ENCODE measurements at regions not wholly inside any gene's neighbourhood (a gene's known extent, or its start where the extent isn't known, plus 50 kb on each side); places are given as distances from the start of the nearest gene placed in this dataset.
"Not testable (repeated sequence)": the region's sequence is repeated elsewhere in the genome, so short reads cannot be mapped to it uniquely, and the experiment has no call there.

DNA sequence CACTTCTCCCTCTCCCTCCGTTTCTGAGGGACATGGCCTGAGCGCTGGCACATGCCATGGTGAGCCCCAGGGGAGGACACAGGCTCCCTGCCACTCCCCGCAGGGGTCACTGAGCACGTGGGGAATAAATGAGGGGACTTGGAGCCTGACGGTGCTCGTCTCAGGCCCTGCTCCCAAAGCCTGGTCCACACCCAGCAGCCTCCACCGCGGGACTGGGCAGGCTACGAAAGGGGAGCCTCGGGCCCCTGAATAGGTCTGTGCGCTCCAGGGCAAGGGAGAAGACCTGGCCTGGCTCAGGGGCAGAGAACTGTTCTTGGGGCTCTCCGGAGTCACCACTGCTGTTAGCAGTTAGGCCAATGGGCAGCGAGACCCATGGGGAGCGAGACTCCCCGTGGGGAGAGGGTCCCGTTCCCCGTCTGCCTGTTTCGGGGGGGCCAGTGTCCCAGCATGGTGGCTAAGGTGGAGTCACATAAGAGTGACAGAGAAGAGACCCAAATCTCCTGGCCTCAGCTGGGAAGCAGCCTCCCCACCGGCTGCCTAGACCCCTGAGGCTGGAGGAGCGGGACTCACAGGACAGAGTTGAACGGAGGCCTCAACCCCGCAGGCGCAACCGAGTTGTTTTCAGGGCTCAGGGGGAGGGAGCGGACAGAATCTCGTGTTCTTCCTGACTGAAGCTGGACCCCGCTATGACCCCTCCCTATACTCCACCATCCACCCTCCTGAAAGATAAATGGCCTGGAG is 329.8 kb upstream of the SFSWAP start:
- DNase-seq: no peak

DNA sequence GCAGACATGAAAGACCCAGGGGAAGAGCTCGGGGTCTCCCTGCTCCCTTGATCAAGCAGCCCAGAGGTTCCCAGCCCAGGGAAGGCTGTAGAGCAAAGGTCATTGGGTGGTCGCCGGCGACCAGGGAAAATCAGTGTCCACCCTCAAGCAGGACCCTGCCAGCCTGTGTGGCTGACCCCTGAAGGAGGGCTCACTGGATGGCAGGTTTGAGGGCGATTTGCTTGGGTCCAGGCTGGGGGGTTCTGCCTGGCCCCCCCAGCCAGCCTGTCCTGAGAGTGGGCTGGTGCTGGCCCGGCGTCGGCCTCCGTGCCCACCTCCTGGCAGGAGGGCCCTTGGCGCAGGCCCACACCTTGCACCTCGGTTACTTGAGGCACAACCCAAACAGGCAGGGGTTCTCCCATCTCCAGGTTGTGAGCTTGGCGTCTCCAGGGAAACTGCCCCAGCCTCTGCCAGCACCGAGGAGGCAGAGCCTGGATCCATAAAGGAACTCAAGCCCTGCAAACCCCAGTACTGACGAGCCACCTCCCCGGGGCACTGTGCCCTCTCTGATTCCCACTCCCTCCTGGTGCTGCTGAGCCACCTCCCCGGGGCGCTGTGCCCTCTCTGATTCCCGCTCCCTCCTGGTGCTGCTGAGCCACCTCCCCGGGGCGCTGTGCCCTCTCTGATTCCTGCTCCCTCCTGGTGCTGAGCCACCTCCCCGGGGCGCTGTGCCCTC is 329.0 kb upstream of the SFSWAP start:
- DNase-seq: no peak

- DNase-seq: no peak
These were observed 327.6 kb upstream of the SFSWAP start for GRCh38 chr12:131383291-131383690.

DNA sequence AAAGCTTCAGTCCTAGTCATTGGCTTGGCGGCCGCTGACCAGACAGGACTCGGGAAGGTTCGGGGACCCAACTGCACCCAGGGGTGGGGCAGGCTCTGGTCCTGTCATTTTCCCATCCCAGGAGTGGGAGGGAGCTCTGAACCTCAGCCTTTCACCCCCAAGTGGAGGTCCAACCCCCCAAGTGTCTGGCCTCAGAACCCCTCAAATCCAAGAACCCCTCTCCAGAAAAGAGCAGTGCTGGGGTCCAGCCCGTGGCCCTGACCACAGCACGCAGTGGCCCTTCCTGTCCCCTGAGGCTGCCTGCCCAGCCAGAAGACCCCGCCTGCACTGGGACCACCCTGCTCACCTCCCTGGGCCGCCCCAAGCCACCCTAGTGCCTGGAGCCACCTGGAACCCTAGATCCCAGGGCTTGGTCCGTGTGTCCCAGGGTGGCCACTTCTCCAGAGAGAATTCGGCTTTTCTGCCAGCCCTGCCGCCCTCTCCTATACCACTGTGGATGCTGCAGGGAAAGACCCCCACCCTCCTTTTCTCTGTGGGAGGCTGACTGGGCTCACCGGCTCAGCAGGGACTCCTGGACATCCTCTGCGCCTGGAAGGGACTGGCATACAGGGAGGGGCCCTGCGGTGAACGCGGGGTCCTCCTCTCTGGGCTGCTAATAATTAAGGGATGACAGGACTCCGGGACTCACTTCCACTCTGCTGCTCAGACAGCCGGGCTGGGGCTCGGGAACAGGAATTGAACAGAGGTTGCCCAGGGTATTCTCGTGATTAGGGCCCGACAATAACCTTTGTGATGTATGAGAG is 326.9 kb upstream of the SFSWAP start:
- no peak for DNase-seq

DNA sequence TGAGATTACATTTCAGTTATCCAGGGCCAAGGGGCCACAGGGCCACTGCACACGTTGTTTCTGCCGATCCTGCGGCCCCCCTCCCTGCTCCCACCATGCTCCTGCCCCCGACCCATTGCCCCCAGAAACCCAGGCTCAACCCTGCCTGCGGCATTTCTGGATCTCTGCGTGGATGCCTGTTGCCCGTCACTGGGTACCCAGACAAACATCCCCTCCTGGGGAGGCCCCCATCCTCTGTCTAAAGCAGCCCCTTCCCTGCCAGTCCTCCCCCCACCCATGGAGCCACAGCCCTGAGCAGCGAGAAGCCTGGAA is 326.4 kb upstream of the SFSWAP start:
- DNase-seq: no peak

DNA sequence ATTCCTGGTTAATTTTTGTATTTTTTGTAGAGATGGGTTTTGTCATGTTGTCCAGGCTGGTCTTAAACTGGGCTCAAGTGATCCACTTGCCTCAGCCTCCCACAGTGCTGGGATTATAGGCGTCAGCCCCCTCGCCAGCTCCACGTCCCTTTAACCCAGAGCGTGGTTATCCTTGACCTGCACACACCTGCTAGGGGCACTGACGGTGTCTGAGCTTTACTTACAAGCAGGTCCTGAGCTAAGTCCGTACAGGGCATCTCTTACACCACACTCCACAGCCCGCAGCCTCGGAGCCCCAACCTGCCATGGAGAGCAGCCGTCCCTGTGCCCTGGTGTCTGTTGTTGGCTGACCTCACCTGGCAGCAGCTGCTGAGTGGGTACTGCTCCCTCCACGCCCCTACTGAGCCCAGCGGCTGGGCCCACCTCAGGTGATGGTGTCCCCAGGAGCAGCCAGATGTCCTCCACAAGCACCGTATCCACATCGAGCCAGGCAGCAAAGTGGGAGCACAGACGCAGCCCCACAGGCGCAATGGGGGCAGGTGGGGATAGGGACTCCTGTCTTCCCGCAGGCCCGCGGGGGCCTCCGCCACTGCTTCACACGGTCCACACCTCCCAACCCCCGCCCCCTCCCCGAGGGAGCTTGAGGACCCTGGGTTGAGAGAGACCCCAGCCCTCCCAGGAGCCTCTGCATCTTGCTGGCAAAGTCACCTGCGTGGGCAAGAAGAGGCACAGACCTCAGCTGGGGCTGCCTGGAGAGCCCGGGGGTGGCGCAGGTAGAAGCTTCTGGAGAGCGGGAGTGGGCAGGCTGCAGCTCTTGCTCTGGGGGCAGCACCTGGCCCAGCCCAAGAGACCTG is 325.4 kb upstream of the SFSWAP start:
- DNase-seq: no peak

GRCh38 chr12:131386167-131386521 is 324.7 kb upstream of the SFSWAP start:
- no peak for DNase-seq

- no peak for DNase-seq
These were observed 324.1 kb upstream of the SFSWAP start for GRCh38 chr12:131386781-131387180.

- no peak for DNase-seq
These were observed 323.4 kb upstream of the SFSWAP start for GRCh38 chr12:131387281-131388163.

DNA sequence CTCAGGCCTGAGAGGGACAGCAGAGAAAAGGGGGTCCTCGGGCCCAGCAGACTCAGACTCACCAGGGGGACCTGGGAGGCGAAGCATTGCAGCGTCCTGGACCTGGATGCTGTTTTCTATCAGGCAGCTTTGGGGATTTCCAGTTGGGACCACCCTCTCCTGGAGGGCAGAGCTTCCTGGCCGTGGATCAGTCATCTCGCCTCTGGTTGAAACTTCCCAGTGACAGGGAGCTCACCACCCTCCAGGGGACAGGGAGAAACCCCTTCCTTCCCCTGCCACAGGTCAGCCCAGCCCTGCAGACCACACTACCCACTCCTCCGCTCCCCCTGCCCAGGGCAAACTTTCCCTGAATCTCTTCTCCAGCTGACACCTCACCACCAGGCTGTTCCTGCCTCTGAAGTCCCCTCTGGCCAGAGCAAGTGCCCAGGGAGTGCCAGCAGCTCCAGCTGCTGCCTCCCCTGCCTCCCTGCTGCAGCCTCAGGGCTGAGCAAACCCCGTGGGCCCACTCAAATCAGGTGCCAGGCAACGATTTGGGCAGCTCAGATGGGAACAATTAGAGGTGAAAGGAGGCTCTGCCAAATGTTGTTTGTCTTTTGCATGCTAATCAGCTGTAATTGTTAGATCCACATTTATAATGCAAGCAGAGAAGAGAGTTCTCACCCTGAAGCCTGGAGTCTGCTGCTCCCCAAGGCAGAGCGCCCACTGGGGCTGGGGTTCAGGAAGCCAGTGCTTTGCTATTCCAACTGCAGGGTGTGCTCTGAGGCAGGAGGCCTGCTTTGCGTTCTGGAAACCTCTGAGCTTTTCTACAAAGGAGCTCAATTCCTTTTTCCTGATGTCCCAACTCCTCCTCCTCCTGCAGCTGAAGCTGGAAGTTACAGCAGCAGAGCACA is 322.5 kb upstream of the SFSWAP start:
- not testable (repeated sequence) for DNase-seq

DNA sequence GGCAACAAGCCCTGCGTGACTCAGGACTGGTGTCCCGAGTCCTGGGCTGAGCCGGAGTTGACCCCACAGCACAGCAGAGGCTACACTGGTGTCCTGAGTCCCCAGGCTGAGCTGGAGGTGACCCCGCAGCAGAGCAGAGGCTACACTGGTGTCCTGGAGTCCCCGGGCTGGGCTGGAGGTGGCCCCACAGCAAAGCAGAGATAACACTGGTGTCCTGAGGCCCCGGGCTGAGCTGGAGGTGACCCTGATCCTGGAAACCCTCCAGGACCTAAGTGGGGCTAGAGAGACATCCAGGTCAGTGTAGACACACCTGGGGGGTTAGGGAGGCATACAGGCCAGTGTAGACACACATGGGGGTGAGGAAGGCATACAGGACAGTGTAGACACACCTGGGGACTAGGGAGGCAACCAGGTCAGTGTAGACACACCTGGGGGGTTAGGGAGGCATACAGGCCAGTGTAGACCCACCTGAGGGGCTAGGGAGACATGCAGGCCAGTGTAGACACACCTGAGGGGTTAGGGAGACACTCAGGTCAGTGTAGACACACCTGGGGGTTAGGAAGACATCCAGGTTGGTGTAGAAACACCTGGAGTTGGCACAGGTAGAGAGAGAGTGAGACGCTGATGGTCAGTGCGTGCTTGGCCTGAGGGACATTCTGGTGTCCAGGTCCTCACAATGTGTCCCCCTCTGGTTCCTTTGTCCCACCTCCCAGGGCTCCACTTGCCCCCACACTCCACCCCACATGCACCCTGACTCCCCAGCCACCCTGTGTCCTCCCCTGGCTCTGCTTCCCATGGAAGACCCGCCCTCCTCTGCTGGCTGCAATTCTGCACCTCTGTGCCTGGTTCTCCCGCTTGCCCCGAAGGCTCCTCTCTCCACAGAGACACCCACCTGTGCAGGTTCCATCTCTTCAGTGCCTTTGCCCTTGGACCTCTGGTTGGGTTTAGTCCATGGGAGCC is 321.6 kb upstream of the SFSWAP start:
- no peak for DNase-seq

DNA sequence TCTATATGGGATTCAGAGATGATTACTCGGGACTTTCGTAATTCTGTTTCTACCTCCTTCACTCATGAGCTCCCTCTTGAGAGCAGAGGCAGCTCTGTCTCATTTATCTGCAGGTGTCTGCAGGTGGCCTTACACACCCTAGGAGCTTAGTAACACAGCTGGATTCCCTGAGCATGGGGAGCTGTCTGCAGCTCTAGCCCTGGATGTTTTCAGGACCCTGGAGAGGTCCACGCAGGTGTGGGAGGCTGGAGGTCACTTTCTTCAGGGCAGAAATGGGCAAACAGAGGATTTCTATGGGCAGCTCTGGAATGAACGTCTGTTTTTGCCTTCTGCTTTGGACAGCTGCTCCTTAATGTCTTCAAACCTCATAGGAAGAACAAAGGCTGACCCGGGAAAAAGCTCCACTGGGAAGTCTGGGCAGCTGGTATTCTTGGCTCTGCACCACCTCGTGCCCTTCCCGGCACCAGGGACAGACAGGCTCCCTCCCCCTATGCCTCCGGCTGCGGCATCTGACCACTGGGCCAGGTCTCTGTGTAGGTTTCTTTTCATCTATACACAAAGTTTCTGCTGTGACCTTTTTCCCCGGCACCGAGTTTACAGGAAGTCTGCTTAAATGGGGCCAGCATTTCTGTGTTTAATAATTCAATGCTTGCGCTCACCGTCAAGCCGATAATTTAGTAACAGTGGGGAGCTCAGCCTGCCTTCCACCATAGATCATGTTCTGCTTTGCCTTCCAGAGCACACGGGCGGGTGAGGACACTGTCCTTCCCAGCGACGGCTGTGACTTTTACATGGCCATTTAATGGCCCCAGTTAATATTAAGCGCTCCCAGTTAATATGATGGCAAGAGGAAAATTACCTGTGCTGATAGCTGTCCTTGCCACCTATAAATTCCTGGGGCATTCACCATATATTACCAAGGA is 320.2 kb upstream of the SFSWAP start:
- peak in 1 of 2 experiments; percentile 10 for DNase-seq

DNA sequence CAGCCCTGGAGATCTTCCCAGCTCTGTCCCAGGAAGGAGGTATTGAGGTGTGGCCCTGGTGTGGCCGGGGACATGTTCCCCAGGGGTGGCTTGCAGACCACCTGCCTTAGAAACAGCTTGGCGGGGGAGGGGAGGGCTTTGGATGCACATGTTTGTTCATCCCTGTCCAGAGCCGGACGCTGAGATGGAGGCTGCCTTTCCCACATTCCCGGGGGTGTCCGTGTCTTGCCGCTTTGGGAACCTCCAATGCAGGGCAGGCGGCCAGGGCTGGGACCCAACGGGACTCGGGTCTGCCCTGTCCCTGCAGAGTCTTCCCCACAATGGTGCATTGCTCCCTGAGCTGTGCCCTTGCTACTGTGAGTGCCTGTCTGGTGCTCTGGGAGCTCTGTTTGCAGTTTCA is 319.5 kb upstream of the SFSWAP start:
- no peak for DNase-seq

DNA sequence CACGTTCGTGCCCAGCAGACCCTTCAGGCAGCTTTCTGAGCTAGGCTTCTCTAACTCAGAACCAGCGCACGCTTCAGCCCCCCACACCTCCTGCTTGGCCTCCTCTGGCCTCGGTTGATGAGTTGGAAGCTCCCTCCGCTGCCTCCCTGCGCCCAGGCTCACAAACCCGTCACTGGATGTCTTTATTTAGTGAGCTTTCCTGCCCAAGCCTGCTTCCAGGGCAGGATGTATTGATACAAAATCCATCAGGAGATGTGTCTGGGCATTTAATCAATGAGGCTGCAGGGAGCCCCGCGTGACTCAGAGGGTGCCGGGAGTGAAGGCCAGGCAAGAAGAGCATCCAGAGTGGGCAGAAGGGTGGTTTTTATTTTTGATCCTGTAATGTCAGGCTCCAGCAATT is 316.1 kb upstream of the SFSWAP start:
- DNase-seq: not testable (repeated sequence)

DNA sequence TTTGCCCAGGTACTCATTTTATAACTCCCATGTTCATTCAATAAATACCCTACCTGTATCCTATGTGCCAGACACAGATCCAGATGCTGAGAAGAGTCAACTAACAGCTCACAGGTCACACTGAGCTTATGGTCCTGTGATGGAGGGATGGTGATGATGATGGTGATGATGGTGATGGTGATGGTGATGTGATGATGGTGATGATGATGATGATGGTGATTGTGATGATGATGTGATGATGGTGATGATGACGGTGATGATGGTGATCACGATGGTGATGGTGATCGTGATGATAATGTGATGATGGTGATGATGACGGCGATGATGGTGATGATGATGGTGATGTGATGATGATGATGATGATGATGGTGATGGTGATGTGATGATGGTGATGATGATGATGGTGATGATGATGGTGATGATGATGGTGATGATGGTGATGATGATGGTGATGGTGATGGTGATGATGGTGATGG is 315.6 kb upstream of the SFSWAP start:
- not testable (repeated sequence) for DNase-seq

GRCh38 chr12:131395971-131396573 is 314.8 kb upstream of the SFSWAP start:
- DNase-seq: no peak

DNA sequence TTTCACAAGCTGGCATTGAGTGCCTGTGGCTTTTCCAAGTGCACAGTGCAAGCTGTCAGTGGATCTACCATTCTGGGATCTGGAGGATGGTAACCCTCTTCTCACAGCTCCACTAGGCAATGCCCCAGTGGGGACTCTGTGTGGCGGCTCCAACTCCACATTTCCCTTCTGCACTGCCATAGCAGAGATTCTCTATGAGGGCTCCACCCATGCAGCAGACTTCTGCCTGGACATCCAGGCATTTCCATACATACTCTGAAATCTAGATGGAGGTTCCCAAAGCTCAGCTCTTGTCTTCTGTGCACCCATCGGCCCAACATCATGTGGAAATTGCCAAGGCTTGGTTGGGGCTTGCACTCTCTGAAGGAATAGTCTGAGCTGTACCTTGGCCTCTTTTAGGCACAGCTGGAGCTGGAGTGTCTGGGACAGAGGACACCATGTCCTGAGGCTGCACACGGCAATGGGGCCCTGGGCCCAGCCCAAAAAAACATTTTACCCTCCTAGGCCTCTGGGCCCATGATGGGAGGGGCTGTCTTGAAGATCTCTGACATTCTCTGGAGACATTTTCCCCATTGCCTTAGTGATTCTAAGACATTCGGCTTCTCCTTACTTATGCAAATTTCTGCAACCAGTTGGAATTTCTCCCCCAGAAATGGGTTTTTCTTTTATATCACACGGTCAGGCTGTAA is 313.3 kb upstream of the SFSWAP start:
- no peak for DNase-seq
